ENCODE measurements at regions not wholly inside any gene's neighbourhood (a gene's known extent, or its start where the extent isn't known, plus 50 kb on each side); places are given as distances from the start of the nearest gene placed in this dataset.

GRCh38 chr18:27501671-27502070, 316.6 kb upstream of the CHST9 start:
- H4K20me1 ChIP-seq (ENCODE audit: insufficient read depth, low read length), result no peaks in the 10 kb centered on the region
- no peak overlapping the region for H2AFZ ChIP-seq (ENCODE audit: insufficient read depth, low read depth, low read length, poor library complexity, severe bottlenecking)
- intact Hi-C loops (cut with micrococcal nuclease), result no loop called here
- no peaks in the 10 kb centered on the region for H3K4me1 ChIP-seq (ENCODE audit: control insufficient read depth in 1 of 2, insufficient read depth in 2 of 2, low read length in 2 of 2)
- H3K79me2 ChIP-seq (ENCODE audit: insufficient read depth, low read length), result no peaks in the 10 kb centered on the region
- no peak for TF ChIP-seq CTCF (IDR thresholded peaks at IDR 0.05)
- Mint-ChIP-seq H3K36me3 (no peaks in the 10 kb centered on the region), H3K4me3 (no peak overlapping the region), H3K27ac (no peak overlapping the region), H3K4me1 (no peaks in the 10 kb centered on the region), H3K9me3 (peaks cover 2 to 21% (median 11%) of the 10 kb centered on the region in 7 donors), H3K27me3 (ENCODE audit: low read depth in 3 of 3) (peaks cover 0 to 3% (median 0%) of the 10 kb centered on the region in 3 donors)
- H3K27ac ChIP-seq (ENCODE audit: low read depth in 1 of 2, low read length in 2 of 2), result no peak overlapping the region
- H3K4me2 ChIP-seq (replicated peaks; ENCODE audit: extremely low read depth, low read length, poor library complexity, severe bottlenecking), result no peak overlapping the region
- peaks cover 0 to 18% of the 10 kb centered on the region in 2 donors for H3K9me3 ChIP-seq (replicated peaks in 1 of 2; ENCODE audit: control insufficient read depth in 1 of 2, insufficient read depth in 1 of 2, low read length in 2 of 2)
- 100% methylated on average over 1 of the region's 4 CpGs for WGBS (ENCODE audit: insufficient coverage)
- DNase-seq, result no peak
- H3K36me3 ChIP-seq (replicated peaks in 1 of 2; ENCODE audit: control insufficient read depth in 1 of 2, insufficient read depth in 2 of 2, low read length in 2 of 2), result no peaks in the 10 kb centered on the region
- no peaks in the 10 kb centered on the region for H3K27me3 ChIP-seq (ENCODE audit: control insufficient read depth in 2 of 2, insufficient read depth in 2 of 2, low read length in 2 of 2)
- H3K9ac ChIP-seq (ENCODE audit: insufficient read depth, low read length, poor library complexity, severe bottlenecking), result no peak overlapping the region
- H3K4me3 ChIP-seq (replicated peaks in 1 of 3; ENCODE audit: low read depth in 2 of 3, low read length in 3 of 3), result no peak overlapping the region

- Histone ChIP-seq H2AFZ (ENCODE audit: insufficient read depth, low read depth, low read length, poor library complexity, severe bottlenecking) (no peak overlapping the region), H3K27me3 (ENCODE audit: control insufficient read depth in 2 of 2, insufficient read depth in 2 of 2, low read length in 2 of 2) (no peaks in the 10 kb centered on the region), H3K79me2 (ENCODE audit: insufficient read depth, low read length) (no peaks in the 10 kb centered on the region), H3K9me3 (replicated peaks in 1 of 2; ENCODE audit: control insufficient read depth in 1 of 2, insufficient read depth in 1 of 2, low read length in 2 of 2) (peaks cover 0 to 18% of the 10 kb centered on the region in 2 donors), H3K4me1 (ENCODE audit: control insufficient read depth in 1 of 2, insufficient read depth in 2 of 2, low read length in 2 of 2) (no peaks in the 10 kb centered on the region), H3K9ac (ENCODE audit: insufficient read depth, low read length, poor library complexity, severe bottlenecking) (no peak overlapping the region), H3K36me3 (replicated peaks in 1 of 2; ENCODE audit: control insufficient read depth in 1 of 2, insufficient read depth in 2 of 2, low read length in 2 of 2) (no peaks in the 10 kb centered on the region), H3K4me2 (replicated peaks; ENCODE audit: extremely low read depth, low read length, poor library complexity, severe bottlenecking) (no peak overlapping the region), H4K20me1 (ENCODE audit: insufficient read depth, low read length) (no peaks in the 10 kb centered on the region), H3K27ac (ENCODE audit: low read depth in 1 of 2, low read length in 2 of 2) (no peak overlapping the region), H3K4me3 (replicated peaks in 1 of 3; ENCODE audit: low read depth in 2 of 3, low read length in 3 of 3) (no peak overlapping the region)
- peaks cover 0 to 3% (median 0%) of the 10 kb centered on the region in 3 donors for H3K27me3 Mint-ChIP-seq (ENCODE audit: low read depth in 3 of 3)
- H3K4me1 Mint-ChIP-seq, result no peaks in the 10 kb centered on the region
- no peak for DNase-seq
- peaks cover 2 to 21% (median 10%) of the 10 kb centered on the region in 7 donors for H3K9me3 Mint-ChIP-seq
- WGBS (ENCODE audit: insufficient coverage), result 86% methylated on average over 3 of the region's 5 CpGs
- no peaks in the 10 kb centered on the region for H3K36me3 Mint-ChIP-seq
- intact Hi-C loops (cut with micrococcal nuclease), result no loop called here
- no peak for TF ChIP-seq CTCF (IDR thresholded peaks at IDR 0.05)
- no peak overlapping the region for H3K4me3 Mint-ChIP-seq
- no peak overlapping the region for H3K27ac Mint-ChIP-seq
Measured at GRCh38 chr18:27500531-27500930, 315.4 kb upstream of the CHST9 start.
